Testis (tissue), 2 donors: ENCODE measurements at regions not wholly inside any gene's neighbourhood (a gene's known extent, or its start where the extent isn't known, plus 50 kb on each side); places are given as distances from the start of the nearest gene placed in this dataset.

ENCODE experiments used
- CTCF ChIP-seq, 3 experiments: fragments of 450-650 bp in 2 of 3; fragments of 200-600 bp in 1 of 3; sonication (generic) in 1 of 3; IDR thresholded peaks; one replicate each; pipeline ENCODE4 v1.5.1; 2016 to 2019; ENCODE audit warnings: antibody characterized with exemption in 3 of 3, mild to moderate bottlenecking in 2 of 3, moderate library complexity in 1 of 3
- POLR2A ChIP-seq: fragments of 450-650 bp; IDR thresholded peaks from one replicate; pipeline ENCODE4 v1.6.1; 2017; ENCODE audit warnings: antibody characterized with exemption, mild to moderate bottlenecking, moderate library complexity

- TF ChIP-seq CTCF (IDR thresholded peaks at IDR 0.05) = no peak
- no peak for TF ChIP-seq POLR2A
Observed at GRCh38 chr5:159640921-159641320, 275.4 kb upstream of the ADRA1B start.
